ENCODE measurements at regions not wholly inside any gene's neighbourhood (a gene's known extent, or its start where the extent isn't known, plus 50 kb on each side); places are given as distances from the start of the nearest gene placed in this dataset.

DNA sequence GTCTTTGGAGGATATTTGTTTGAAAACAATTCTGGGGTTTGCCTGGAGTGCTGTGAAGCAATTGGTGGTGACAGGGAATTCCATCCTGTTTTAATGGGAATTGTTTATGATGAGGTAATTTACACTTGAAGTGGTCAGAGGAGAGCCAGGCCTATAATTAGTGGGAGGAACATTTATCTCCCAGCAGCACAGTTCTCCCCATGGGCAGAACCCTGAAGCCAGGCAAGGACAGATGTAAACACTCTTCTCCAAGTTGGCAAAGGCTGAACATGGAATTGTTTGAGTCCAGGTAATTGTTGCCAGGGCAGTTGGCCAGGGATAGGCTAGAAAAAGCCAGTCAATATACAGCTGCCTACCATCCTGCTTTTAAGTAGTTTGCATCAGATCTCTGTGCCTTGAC lies 789.7 kb downstream of the FRK start:
- TF ChIP-seq POLR2A (IDR thresholded peaks at IDR 0.05; ENCODE audit: low read length) (no peak), GATA1 (IDR thresholded peaks at IDR 0.05; ENCODE audit: low read depth, low read length) (no peak)
